GM12878 (cell line): ENCODE measurements at regions not wholly inside any gene's neighbourhood (a gene's known extent, or its start where the extent isn't known, plus 50 kb on each side); places are given as distances from the start of the nearest gene placed in this dataset.
A peak's percentile ranks its signal among the peaks of the same experiment; 100 is the strongest.

ENCODE experiments used
- ATAC-seq: fragments of 200-7000 bp; cut with Tn5 transposase; 3 replicates; pipeline ENCODE4 v1.9.1; 2020; ENCODE audit warnings: mild to moderate bottlenecking, moderate library complexity
- BruUV-seq: library from RNA; stranded (reverse); fragments of 400-500 nt; replicated peaks from 2 replicates; lab custom pipeline; 2021; lab: Mats Ljungman, UMichigan
- CTCF ChIA-PET: fragments of 300-600 bp; sonication (Branson Sonifier 250); formaldehyde crosslinking; extraction: SDS; loops from one replicate; lab custom pipeline; 2021; ENCODE audit warnings: inconsistent platforms; lab: Yijun Ruan, JAX
- POLR2A ChIA-PET: fragments of 350-600 bp; formaldehyde crosslinking; extraction: SDS; loops from one replicate; lab custom pipeline; 2021; ENCODE audit warnings: inconsistent platforms; lab: Charles Lee
- RAD21 ChIA-PET: fragments of 300-600 bp; sonication (Branson Sonifier 250); formaldehyde crosslinking; loops from one replicate; lab custom pipeline; 2023; ENCODE audit warnings: antibody characterized with exemption; ENCODE audit not compliant: unreplicated experiment; lab: Charles Lee
- SMC1A ChIA-PET: fragments of 300-600 bp; sonication (Branson Sonifier 250); formaldehyde crosslinking; loops from one replicate; lab custom pipeline; 2023; ENCODE audit not compliant: unreplicated experiment, uncharacterized antibody; lab: Charles Lee
- DNase-seq: peaks from one replicate; pipeline ENCODE4 v3.0.0-alpha.2; 2011; ENCODE audit warnings: low read depth, low spot score
- FAIRE-seq: peaks from 3 replicates; lab custom pipeline; 2011; peaks lifted over from hg19 to GRCh38; lab: Jason Lieb, UNC
- H2AFZ ChIP-seq: 2 replicates; pipeline ENCODE4 v1.6.0; 2011; ENCODE audit warnings: low read depth, low read length, control low read depth; ENCODE audit not compliant: control insufficient read depth
- H3K27ac ChIP-seq: 2 replicates; pipeline ENCODE4 v1.5.1; 2011; ENCODE audit warnings: control low read depth; ENCODE audit not compliant: control insufficient read depth, insufficient read depth
- H3K27me3 ChIP-seq, 2 experiments: replicated peaks in 1 of 2; 2 replicates each; pipeline versions ENCODE4 v1.6.0 to v1.6.1; 2011; ENCODE audit warnings: low read length in 1 of 2; ENCODE audit not compliant: control insufficient read depth in 2 of 2, insufficient read depth in 2 of 2
- H3K36me3 ChIP-seq, 2 experiments: 2 replicates each; pipeline ENCODE4 v1.5.1; 2011; ENCODE audit warnings: low read length in 1 of 2; ENCODE audit not compliant: control insufficient read depth in 2 of 2, insufficient read depth in 2 of 2
- H3K4me1 ChIP-seq: 2 replicates; pipeline ENCODE4 v1.6.1; 2011; ENCODE audit warnings: mild to moderate bottlenecking, low read length, moderate library complexity, mixed read lengths; ENCODE audit not compliant: control insufficient read depth, insufficient read depth
- H3K4me2 ChIP-seq: 2 replicates; pipeline ENCODE4 v1.6.0; 2011; ENCODE audit warnings: control low read depth; ENCODE audit not compliant: control insufficient read depth, insufficient read depth
- H3K4me3 ChIP-seq: fragments of 200-600 bp; sonication (generic); 2 replicates; pipeline ENCODE4 v1.5.1; 2016
- H3K79me2 ChIP-seq: 2 replicates; pipeline ENCODE4 v1.6.0; 2011; ENCODE audit warnings: low read length; ENCODE audit not compliant: control insufficient read depth, insufficient read depth
- H3K9ac ChIP-seq: 2 replicates; pipeline ENCODE4 v1.8.0; 2011; ENCODE audit warnings: low read length, control low read depth, mixed read lengths; ENCODE audit not compliant: control insufficient read depth, insufficient read depth
- H3K9me3 ChIP-seq: replicated peaks from 3 replicates; pipeline ENCODE4 v1.5.1; 2011; ENCODE audit warnings: mild to moderate bottlenecking, low read length; ENCODE audit not compliant: control insufficient read depth, insufficient read depth
- H4K20me1 ChIP-seq: 2 replicates; pipeline ENCODE4 v1.6.0; 2011; ENCODE audit not compliant: control insufficient read depth, insufficient read depth
- IKZF1 ChIP-seq: fragments of 450-650 bp; conservative IDR thresholded peaks from 2 replicates; pipeline ENCODE4 v1.6.1; 2017; ENCODE audit warnings: antibody characterized with exemption, mild to moderate bottlenecking
- IKZF2 ChIP-seq, 2 experiments: fragments of 450-650 bp; IDR thresholded peaks; 2 replicates each; pipeline ENCODE4 v1.6.1; 2017; ENCODE audit warnings: mild to moderate bottlenecking in 2 of 2, moderate library complexity in 2 of 2
- RAD21 ChIP-seq: IDR thresholded peaks from 2 replicates; pipeline ENCODE4 v1.6.1; 2011; ENCODE audit warnings: mild to moderate bottlenecking, low read depth, low read length, moderate library complexity; ENCODE audit not compliant: insufficient read depth
- WGBS: methylation state at CpG from one replicate; pipeline ENCODE4 v1.1.6; 2016; ENCODE audit warnings: low lambda C conversion rate; ENCODE audit not compliant: insufficient replicate concordance, insufficient coverage; ENCODE audit errors: missing lambda C conversion rate; 5-methylcytosine and 5-hydroxymethylcytosine counted together
- in situ Hi-C: fragments of 300-500 bp; cut with MboI; formaldehyde crosslinking; loops from 9 replicates; pipeline ENCODE4 v1.14.3; 2018; ENCODE audit warnings: mixed read lengths
- intact Hi-C: fragments of 100-400 bp; cut with micrococcal nuclease; formaldehyde crosslinking; loops from one replicate; pipeline ENCODE4 v1.14.2; 2022; ENCODE audit not compliant: unreplicated experiment
- TF ChIP-seq, protein P1 (sequence below), 3 experiments: IDR thresholded peaks in 2 of 3; conservative IDR thresholded peaks in 1 of 3; 2 replicates each; pipeline ENCODE4 v1.5.1; 2011; ENCODE audit warnings: low read depth in 3 of 3, low read length in 3 of 3, mild to moderate bottlenecking in 3 of 3, control low read depth in 2 of 3, moderate library complexity in 2 of 3, inconsistent platforms in 1 of 3, mixed read lengths in 1 of 3; ENCODE audit not compliant: control insufficient read depth in 2 of 3, insufficient read depth in 1 of 3; ENCODE audit errors: extremely low read depth in 1 of 3

DNA sequence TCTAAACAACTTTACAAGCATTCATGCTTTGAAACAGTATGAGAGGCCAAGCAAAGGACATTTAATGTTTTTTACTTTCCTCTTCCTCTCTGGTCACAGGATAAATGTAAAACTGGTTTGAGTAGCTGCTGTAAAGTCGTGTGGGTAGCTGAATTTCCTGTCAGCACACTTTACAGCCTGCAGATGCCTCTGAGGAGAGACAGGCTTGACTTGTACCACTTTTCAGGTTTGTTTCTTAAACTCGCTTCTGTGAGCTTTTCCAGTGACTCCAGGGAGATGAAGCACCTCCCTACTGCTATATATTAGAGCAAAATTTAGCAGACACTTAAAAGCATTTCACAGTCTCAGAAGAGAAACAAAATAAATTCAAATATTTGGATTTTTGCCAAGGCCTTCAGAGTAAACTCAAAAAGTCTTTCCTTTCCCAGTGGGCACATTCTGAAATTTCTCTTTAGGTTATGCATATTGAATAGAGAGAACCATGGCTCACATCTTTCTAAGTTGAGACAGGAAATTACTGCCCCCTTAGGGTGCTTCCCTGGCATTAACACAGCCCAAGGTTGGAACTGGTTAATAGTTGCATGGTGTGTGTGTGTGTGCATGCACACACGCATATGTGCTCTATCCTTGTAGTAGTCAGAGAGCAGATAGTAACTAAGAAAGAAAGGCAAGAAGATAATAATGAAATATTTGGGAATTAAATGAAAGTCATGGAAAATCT, 557.3 kb upstream of the MIS18BP1 start:
- no peak overlapping the region for H3K4me2 ChIP-seq
- H3K4me3 ChIP-seq = no peak overlapping the region

More for the DNA sequence above, 557.3 kb upstream of the MIS18BP1 start:
- 28% methylated on average over 3 of the region's 3 CpGs for WGBS
- Histone ChIP-seq H4K20me1 (no peaks in the 10 kb centered on the region), H3K27me3 (no peaks in the 10 kb centered on the region), H3K79me2 (no peaks in the 10 kb centered on the region), H3K9ac (no peak overlapping the region), H3K36me3 (no peaks in the 10 kb centered on the region), H3K27ac (peak overlapping the region; percentile 12; the same call in 1 of the 2 replicates), H2AFZ (no peak overlapping the region; the same call in 1 of the 2 replicates), H3K4me1 (no peaks in the 10 kb centered on the region), H3K9me3 (no peaks in the 10 kb centered on the region)
- FAIRE-seq (no peak), ATAC-seq (peak; percentile 76), DNase-seq (peak; percentile 21)
- ChIA-PET POLR2A (interaction anchor here (0.7 to 0.8 kb wide), 2 partner anchors 37 to 56 kb away, joined by 3 read pairs; no protein-coding TSS in a partner anchor), SMC1A (interaction anchor here (0.8 to 4.9 kb wide), 18 partner anchors 11 to 159 kb away, joined by 3 to 37 read pairs (median 6); no protein-coding TSS in a partner anchor), RAD21 (interaction anchor here (0.6 to 4.5 kb wide), 20 partner anchors 12 to 464 kb away, joined by 3 to 32 read pairs (median 7); no protein-coding TSS in a partner anchor), CTCF (interaction anchor here (0.5 to 3.9 kb wide), 12 partner anchors 28 to 387 kb away, joined by 3 to 23 read pairs (median 4); no protein-coding TSS in a partner anchor)
- in situ Hi-C loops = no loop called here
- no TSS peak for BruUV-seq
- intact Hi-C loops = no loop called here
- TF ChIP-seq IKZF1 (0 out of 2 replicates have a peak, but pooled peaks have one; percentile 5), RAD21 (peak; percentile 36; the same call in 1 of the 2 replicates), IKZF2 (IDR thresholded peaks at IDR 0.05) (no peak)
- TF ChIP-seq, protein P1, sequence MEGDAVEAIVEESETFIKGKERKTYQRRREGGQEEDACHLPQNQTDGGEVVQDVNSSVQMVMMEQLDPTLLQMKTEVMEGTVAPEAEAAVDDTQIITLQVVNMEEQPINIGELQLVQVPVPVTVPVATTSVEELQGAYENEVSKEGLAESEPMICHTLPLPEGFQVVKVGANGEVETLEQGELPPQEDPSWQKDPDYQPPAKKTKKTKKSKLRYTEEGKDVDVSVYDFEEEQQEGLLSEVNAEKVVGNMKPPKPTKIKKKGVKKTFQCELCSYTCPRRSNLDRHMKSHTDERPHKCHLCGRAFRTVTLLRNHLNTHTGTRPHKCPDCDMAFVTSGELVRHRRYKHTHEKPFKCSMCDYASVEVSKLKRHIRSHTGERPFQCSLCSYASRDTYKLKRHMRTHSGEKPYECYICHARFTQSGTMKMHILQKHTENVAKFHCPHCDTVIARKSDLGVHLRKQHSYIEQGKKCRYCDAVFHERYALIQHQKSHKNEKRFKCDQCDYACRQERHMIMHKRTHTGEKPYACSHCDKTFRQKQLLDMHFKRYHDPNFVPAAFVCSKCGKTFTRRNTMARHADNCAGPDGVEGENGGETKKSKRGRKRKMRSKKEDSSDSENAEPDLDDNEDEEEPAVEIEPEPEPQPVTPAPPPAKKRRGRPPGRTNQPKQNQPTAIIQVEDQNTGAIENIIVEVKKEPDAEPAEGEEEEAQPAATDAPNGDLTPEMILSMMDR (IDR thresholded peaks at IDR 0.05 in 2 of 3, conservative IDR thresholded peaks at IDR 0.05 in 1 of 3; ENCODE audit: control insufficient read depth in 2 of 3, extremely low read depth in 1 of 3, insufficient read depth in 1 of 3, low read depth in 3 of 3, low read length in 3 of 3) = peak; percentile 16 to 20 (median 19); a peak in 3 of 6 replicates
